A549 (cell line): ENCODE measurements at regions not wholly inside any gene's neighbourhood (a gene's known extent, or its start where the extent isn't known, plus 50 kb on each side); places are given as distances from the start of the nearest gene placed in this dataset.

ENCODE experiments used
- KDM5A ChIP-seq: fragments of 200-600 bp; sonication (generic); IDR thresholded peaks from 2 replicates; pipeline ENCODE4 v1.6.1; 2016; ENCODE audit warnings: antibody characterized with exemption, mild to moderate bottlenecking
- MAZ ChIP-seq: fragments of 150-350 bp; IDR thresholded peaks from 2 replicates; pipeline ENCODE4 v1.6.1; 2014; ENCODE audit warnings: antibody characterized with exemption, low read depth, low read length, borderline replicate concordance
- POLR2A ChIP-seq: IDR thresholded peaks from 2 replicates; pipeline ENCODE4 v1.6.1; 2012; ENCODE audit warnings: mild to moderate bottlenecking, low read length
- SMC3 ChIP-seq: fragments of >200 bp; sonication (Bioruptor Twin); formaldehyde crosslinking; IDR thresholded peaks from 3 replicates; pipeline ENCODE4 v1.6.1; 2018; ENCODE audit warnings: inconsistent platforms
- TF ChIP-seq, protein P1 (sequence below): fragments of >200 bp; sonication (Bioruptor Twin); formaldehyde crosslinking; IDR thresholded peaks from 3 replicates; pipeline ENCODE4 v1.5.1; 2016

DNA sequence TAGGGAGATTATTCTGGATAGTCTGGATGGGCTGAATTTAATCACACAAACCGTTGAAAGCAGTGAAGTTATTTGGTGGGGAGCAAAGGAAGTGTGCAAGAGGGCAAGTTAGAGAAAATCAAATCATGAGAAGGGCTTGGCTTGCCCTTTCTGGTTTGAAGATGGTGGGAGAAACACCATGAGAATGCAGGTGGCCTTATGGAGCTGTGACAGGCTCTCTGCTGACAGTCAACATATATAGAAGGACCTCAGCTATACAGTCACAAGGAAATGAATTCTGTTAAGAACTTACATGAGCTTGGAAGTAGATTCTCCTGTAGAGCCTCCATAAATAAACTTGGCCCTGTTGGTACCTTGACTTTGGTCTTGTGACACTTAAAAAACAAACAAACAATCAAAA lies 72.3 kb downstream of the GMNC start:
- TF ChIP-seq, protein P1, sequence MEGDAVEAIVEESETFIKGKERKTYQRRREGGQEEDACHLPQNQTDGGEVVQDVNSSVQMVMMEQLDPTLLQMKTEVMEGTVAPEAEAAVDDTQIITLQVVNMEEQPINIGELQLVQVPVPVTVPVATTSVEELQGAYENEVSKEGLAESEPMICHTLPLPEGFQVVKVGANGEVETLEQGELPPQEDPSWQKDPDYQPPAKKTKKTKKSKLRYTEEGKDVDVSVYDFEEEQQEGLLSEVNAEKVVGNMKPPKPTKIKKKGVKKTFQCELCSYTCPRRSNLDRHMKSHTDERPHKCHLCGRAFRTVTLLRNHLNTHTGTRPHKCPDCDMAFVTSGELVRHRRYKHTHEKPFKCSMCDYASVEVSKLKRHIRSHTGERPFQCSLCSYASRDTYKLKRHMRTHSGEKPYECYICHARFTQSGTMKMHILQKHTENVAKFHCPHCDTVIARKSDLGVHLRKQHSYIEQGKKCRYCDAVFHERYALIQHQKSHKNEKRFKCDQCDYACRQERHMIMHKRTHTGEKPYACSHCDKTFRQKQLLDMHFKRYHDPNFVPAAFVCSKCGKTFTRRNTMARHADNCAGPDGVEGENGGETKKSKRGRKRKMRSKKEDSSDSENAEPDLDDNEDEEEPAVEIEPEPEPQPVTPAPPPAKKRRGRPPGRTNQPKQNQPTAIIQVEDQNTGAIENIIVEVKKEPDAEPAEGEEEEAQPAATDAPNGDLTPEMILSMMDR, result no peak
- TF ChIP-seq KDM5A, result no peak
- no peak for TF ChIP-seq POLR2A
- TF ChIP-seq SMC3, result no peak
- no peak for TF ChIP-seq MAZ
